Fibroblast of lung (primary cell): ENCODE measurements at regions not wholly inside any gene's neighbourhood (a gene's known extent, or its start where the extent isn't known, plus 50 kb on each side); places are given as distances from the start of the nearest gene placed in this dataset.

ENCODE experiments used
- DNase-seq, 2 donors: peaks; one replicate each; pipeline versions ENCODE4 v3.0.0 to v3.0.0-alpha.2; 2010; ENCODE audit warnings: low read depth in 2 of 2
- H2AFZ ChIP-seq: 2 replicates; pipeline ENCODE4 v1.5.1; 2012; ENCODE audit warnings: low read length, control low read depth, inconsistent platforms
- H3K27ac ChIP-seq: 2 replicates; pipeline ENCODE4 v1.5.1; 2011; ENCODE audit warnings: low read length, control low read depth; ENCODE audit not compliant: insufficient read depth
- H3K27me3 ChIP-seq: 2 replicates; pipeline ENCODE4 v1.5.1; 2011; ENCODE audit warnings: mild to moderate bottlenecking, low read length; ENCODE audit not compliant: control insufficient read depth, insufficient read depth
- H3K36me3 ChIP-seq: 2 replicates; pipeline ENCODE4 v1.5.1; 2011; ENCODE audit warnings: low read length; ENCODE audit not compliant: control insufficient read depth, insufficient read depth
- H3K4me1 ChIP-seq: 2 replicates; pipeline ENCODE4 v1.5.1; 2011; ENCODE audit warnings: low read length; ENCODE audit not compliant: control insufficient read depth, insufficient read depth; ENCODE audit errors: extremely low read depth
- H3K4me2 ChIP-seq: 2 replicates; pipeline ENCODE4 v1.5.1; 2011; ENCODE audit warnings: low read length, control low read depth; ENCODE audit not compliant: insufficient read depth; ENCODE audit errors: extremely low read depth
- H3K4me3 ChIP-seq, 4 experiments: fragments of 200-600 bp in 1 of 4; sonication (generic) in 1 of 4; replicated peaks in 1 of 4; 2 replicates each; pipeline ENCODE4 v1.5.1; 2011 to 2016; ENCODE audit warnings: low read length in 4 of 4, low read depth in 3 of 4, mild to moderate bottlenecking in 3 of 4, control low read depth in 2 of 4, inconsistent platforms in 1 of 4, mixed read lengths in 1 of 4; ENCODE audit not compliant: insufficient read depth in 1 of 4; ENCODE audit errors: control extremely low read depth in 1 of 4
- H3K79me2 ChIP-seq: 2 replicates; pipeline ENCODE4 v1.5.1; 2012; ENCODE audit warnings: mild to moderate bottlenecking, low read length, inconsistent platforms; ENCODE audit not compliant: control insufficient read depth, insufficient read depth
- H3K9ac ChIP-seq: 2 replicates; pipeline ENCODE4 v1.5.1; 2011; ENCODE audit warnings: mild to moderate bottlenecking, low read length, control low read depth; ENCODE audit not compliant: insufficient read depth
- H3K9me3 ChIP-seq: 2 replicates; pipeline ENCODE4 v1.5.1; 2012; ENCODE audit warnings: low read depth, low read length; ENCODE audit not compliant: control insufficient read depth, insufficient read depth
- H4K20me1 ChIP-seq: 2 replicates; pipeline ENCODE4 v1.5.1; 2011; ENCODE audit warnings: low read length; ENCODE audit not compliant: control insufficient read depth, insufficient read depth; ENCODE audit errors: extremely low read depth
- EZH2 ChIP-seq: IDR thresholded peaks from 2 replicates; pipeline ENCODE4 v1.5.1; 2012; ENCODE audit warnings: low read length, control low read depth, mild to moderate bottlenecking; ENCODE audit errors: missing control alignments
- TF ChIP-seq, protein P1 (sequence below), 2 donors: IDR thresholded peaks in 1 of 2; conservative IDR thresholded peaks in 1 of 2; 1 replicate in 1 of 2; 2 replicates in 1 of 2; pipeline ENCODE4 v1.5.1; 2011 to 2012; ENCODE audit warnings: low read length in 2 of 2, control low read depth in 1 of 2, inconsistent platforms in 1 of 2, low read depth in 1 of 2, mild to moderate bottlenecking in 1 of 2

DNA sequence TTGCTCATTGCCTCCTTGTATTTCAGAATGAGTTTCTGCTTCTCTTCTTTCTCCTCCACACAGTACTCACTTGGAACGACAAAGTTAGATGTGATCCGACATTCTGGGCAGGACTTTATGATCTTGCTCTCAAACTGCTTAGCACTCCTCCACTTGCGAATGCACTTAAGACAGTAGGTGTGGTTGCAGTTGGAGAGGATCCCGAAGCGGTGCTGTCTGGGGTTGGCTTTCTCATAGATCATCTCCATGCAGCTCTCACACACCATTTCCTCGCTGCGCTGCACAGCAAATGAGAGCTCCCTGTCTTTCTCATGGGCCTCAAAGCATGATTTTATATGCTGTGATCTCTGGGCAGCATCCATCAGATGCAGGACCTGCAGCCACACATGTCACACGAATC lies 245.7 kb downstream of the C12orf50 start:
- Histone ChIP-seq H3K9ac (no peak overlapping the region), H3K27me3 (no peaks in the 10 kb centered on the region), H3K4me3 (no peak overlapping the region), H3K4me1 (no peaks in the 10 kb centered on the region), H3K79me2 (no peaks in the 10 kb centered on the region), H3K27ac (no peak overlapping the region), H4K20me1 (no peaks in the 10 kb centered on the region), H2AFZ (no peak overlapping the region), H3K9me3 (no peaks in the 10 kb centered on the region), H3K36me3 (no peaks in the 10 kb centered on the region), H3K4me2 (no peak overlapping the region)
- DNase-seq, result no peak
- TF ChIP-seq, protein P1, sequence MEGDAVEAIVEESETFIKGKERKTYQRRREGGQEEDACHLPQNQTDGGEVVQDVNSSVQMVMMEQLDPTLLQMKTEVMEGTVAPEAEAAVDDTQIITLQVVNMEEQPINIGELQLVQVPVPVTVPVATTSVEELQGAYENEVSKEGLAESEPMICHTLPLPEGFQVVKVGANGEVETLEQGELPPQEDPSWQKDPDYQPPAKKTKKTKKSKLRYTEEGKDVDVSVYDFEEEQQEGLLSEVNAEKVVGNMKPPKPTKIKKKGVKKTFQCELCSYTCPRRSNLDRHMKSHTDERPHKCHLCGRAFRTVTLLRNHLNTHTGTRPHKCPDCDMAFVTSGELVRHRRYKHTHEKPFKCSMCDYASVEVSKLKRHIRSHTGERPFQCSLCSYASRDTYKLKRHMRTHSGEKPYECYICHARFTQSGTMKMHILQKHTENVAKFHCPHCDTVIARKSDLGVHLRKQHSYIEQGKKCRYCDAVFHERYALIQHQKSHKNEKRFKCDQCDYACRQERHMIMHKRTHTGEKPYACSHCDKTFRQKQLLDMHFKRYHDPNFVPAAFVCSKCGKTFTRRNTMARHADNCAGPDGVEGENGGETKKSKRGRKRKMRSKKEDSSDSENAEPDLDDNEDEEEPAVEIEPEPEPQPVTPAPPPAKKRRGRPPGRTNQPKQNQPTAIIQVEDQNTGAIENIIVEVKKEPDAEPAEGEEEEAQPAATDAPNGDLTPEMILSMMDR (conservative IDR thresholded peaks at IDR 0.05 in 1 of 2, IDR thresholded peaks at IDR 0.05 in 1 of 2; ENCODE audit: low read depth in 1 of 2, low read length in 2 of 2), result no peak
- TF ChIP-seq EZH2, result no peak

DNA sequence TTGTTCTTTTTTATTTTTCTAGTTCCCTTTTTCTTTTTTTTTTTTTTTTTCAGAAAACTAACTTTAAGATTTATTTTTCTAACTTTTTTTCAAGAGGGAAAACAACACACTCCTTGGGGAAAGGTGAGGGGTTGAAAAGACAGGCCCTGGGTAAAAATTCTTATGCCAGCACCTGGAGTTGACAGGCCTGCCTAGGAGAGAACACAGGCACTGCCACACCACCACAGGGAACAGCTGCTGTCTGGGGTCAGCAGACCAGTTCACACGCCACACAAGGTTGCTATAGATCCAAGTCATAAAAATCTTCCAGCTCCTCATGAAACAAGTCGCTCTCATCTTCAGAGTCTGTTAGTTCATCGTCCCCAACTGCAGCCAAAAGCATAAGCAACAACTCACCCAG lies 246.4 kb downstream of the C12orf50 start:
- Histone ChIP-seq H3K4me1 (no peaks in the 10 kb centered on the region), H2AFZ (no peak overlapping the region), H3K9ac (no peak overlapping the region), H3K27me3 (no peaks in the 10 kb centered on the region), H3K9me3 (no peaks in the 10 kb centered on the region), H4K20me1 (no peaks in the 10 kb centered on the region), H3K27ac (no peak overlapping the region), H3K4me3 (no peak overlapping the region), H3K4me2 (no peak overlapping the region), H3K79me2 (no peaks in the 10 kb centered on the region), H3K36me3 (no peaks in the 10 kb centered on the region)
- no peak for DNase-seq
- TF ChIP-seq, protein P1 (conservative IDR thresholded peaks at IDR 0.05 in 1 of 2, IDR thresholded peaks at IDR 0.05 in 1 of 2; ENCODE audit: low read depth in 1 of 2, low read length in 2 of 2), result no peak
- TF ChIP-seq EZH2, result no peak

DNA sequence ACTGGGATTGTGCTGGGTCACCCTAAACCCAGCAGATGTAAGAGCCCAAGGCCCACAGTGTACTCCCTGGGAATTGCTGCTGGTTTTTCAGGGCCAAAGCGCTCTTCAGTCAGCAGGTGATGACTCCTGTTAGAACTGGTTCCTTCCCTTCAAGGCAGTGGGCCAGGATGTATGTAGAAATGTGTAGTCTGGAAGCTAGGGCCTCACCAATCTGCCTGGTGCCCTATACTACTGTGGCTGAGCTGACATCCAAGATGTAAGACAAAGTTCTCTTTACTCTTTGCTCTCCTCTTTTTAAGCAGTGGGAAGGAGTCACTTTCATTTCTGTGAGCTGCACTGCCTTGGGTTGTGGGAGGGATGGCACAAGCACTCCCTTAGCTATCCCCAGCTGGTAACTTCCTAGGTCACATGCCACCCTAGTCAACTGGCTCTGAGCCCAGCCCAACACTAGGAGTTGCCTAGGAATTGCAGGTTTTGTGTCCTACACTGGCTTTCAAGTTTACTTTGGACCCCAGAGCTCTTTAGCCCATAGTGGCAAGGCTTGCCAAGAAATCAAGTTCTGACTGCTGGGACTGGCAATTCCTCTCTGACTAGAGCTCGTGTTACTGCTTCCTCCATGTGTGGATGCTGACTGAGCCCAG lies 249.2 kb downstream of the C12orf50 start:
- H3K9me3 ChIP-seq, result no peaks in the 10 kb centered on the region
- no peaks in the 10 kb centered on the region for H4K20me1 ChIP-seq
- H3K4me2 ChIP-seq, result no peak overlapping the region
- H3K27me3 ChIP-seq, result no peaks in the 10 kb centered on the region
- no peaks in the 10 kb centered on the region for H3K79me2 ChIP-seq
- DNase-seq, result peak in 1 of 2 donors; percentile 11
- H3K4me1 ChIP-seq, result no peaks in the 10 kb centered on the region
- H3K4me3 ChIP-seq, result no peak overlapping the region
- no peaks in the 10 kb centered on the region for H3K36me3 ChIP-seq
- no peak overlapping the region for H3K27ac ChIP-seq
- H3K9ac ChIP-seq, result no peak overlapping the region
- no peak overlapping the region for H2AFZ ChIP-seq
- no peak for TF ChIP-seq EZH2
